Psoas muscle (tissue), 7 donors: ENCODE measurements at regions not wholly inside any gene's neighbourhood (a gene's known extent, or its start where the extent isn't known, plus 50 kb on each side); places are given as distances from the start of the nearest gene placed in this dataset.

Source experiments
- ATAC-seq, 4 donors: fragments of 200-7000 bp; cut with Tn5 transposase; one replicate each; pipeline ENCODE4 v1.9.1; 2020; ENCODE audit warnings: moderate library complexity in 3 of 4, mild to moderate bottlenecking in 2 of 4
- DNase-seq, 2 donors: peaks; one replicate each; pipeline ENCODE4 v3.0.0-alpha.2; 2020
- H3K27ac ChIP-seq: fragments of 200-600 bp; one replicate; pipeline ENCODE4 v1.8.0; 2022
- H3K27me3 ChIP-seq, 3 donors: fragments of 200-600 bp in 1 of 3; one replicate each; pipeline versions ENCODE4 v1.6.1 to v1.8.0; 2013 to 2022; ENCODE audit warnings: low read length in 2 of 3, mild to moderate bottlenecking in 2 of 3, moderate library complexity in 1 of 3; ENCODE audit not compliant: insufficient read depth in 3 of 3
- H3K36me3 ChIP-seq, 2 donors: fragments of 200-600 bp in 1 of 2; one replicate each; pipeline versions ENCODE4 v1.6.1 to v1.8.0; 2013 to 2022; ENCODE audit warnings: low read depth in 1 of 2, mild to moderate bottlenecking in 1 of 2, moderate library complexity in 1 of 2; ENCODE audit not compliant: insufficient read depth in 1 of 2
- H3K4me1 ChIP-seq: fragments of 200-600 bp; one replicate; pipeline ENCODE4 v1.8.0; 2022
- H3K4me3 ChIP-seq: fragments of 200-600 bp; one replicate; pipeline ENCODE4 v1.8.0; 2022; ENCODE audit warnings: mild to moderate bottlenecking
- H3K9me3 ChIP-seq: fragments of 200-600 bp; one replicate; pipeline ENCODE4 v1.8.0; 2022
- CTCF ChIP-seq: fragments of 200-600 bp; IDR thresholded peaks from one replicate; pipeline ENCODE4 v1.8.0; 2022; ENCODE audit warnings: antibody characterized with exemption
- WGBS, 3 donors: extraction: QIAGEN DNeasy Blood & Tissue Kit; methylation state at CpG; one replicate each; pipeline versions ENCODE4 v1.1.6 to v1.1.7; 2013; 5-methylcytosine and 5-hydroxymethylcytosine counted together
- intact Hi-C, 2 donors: fragments of 100-400 bp; cut with DNase I; formaldehyde crosslinking; loops; one replicate each; pipeline versions ENCODE4 v1.11.0 to v1.14.2; 2022
- donor health status: healthy with polysubstance abuse.
- donor health status: DM: no; HTN: no; CAD: no; lungs with moderate emphysema.
- donor health status: Bipolar disorder and iron deficiency.
- donor health status: healthy.
- donor health status: DM: yes; HTN: yes; CAD: no.
- donor health status: DM: no; HTN: no; CAD: no.
- donor health status: DM: yes; HTN: yes; CAD: no.

- ATAC-seq: no peak
- H3K27ac ChIP-seq: no peak overlapping the region
These were observed 111.6 kb downstream of the NEUROD6 start for GRCh38 chr7:31228957-31229356.

GRCh38 chr7:31214751-31215150 lies 125.8 kb downstream of the NEUROD6 start:
- Histone ChIP-seq H3K27ac (no peak overlapping the region), H3K36me3 (no peaks in the 10 kb centered on the region), H3K4me1 (no peaks in the 10 kb centered on the region), H3K27me3 (no peaks in the 10 kb centered on the region), H3K4me3 (no peak overlapping the region), H3K9me3 (no peaks in the 10 kb centered on the region)
- no peak for ATAC-seq
- TF ChIP-seq CTCF: no peak
- intact Hi-C loops: no loop called here
- no peak for DNase-seq
- WGBS, 3 donors: 93 to 96% (median 94%) methylated on average over 1 of the region's 1 CpG

More at GRCh38 chr7:31228957-31229356, 111.6 kb downstream of the NEUROD6 start:
- intact Hi-C loops: no loop called here
- Histone ChIP-seq H3K4me1 (no peaks in the 10 kb centered on the region), H3K4me3 (no peak overlapping the region), H3K9me3 (no peaks in the 10 kb centered on the region), H3K27me3 (peaks cover 0 to 1% (median 0%) of the 10 kb centered on the region in 3 donors), H3K36me3 (no peaks in the 10 kb centered on the region)
- DNase-seq: no peak
- whole genome bisulfite sequencing, 3 donors: 74 to 87% (median 86%) methylated on average over 6 of the region's 6 CpGs
- no peak for TF ChIP-seq CTCF

- no peak for DNase-seq
- Histone ChIP-seq H3K27me3 (no peaks in the 10 kb centered on the region), H3K36me3 (no peaks in the 10 kb centered on the region), H3K4me1 (no peaks in the 10 kb centered on the region), H3K9me3 (no peaks in the 10 kb centered on the region), H3K27ac (no peak overlapping the region), H3K4me3 (no peak overlapping the region)
- no peak for ATAC-seq
- intact Hi-C loops: no loop called here
- TF ChIP-seq CTCF: no peak
- 84 to 89% (median 87%) methylated on average over 1 of the region's 1 CpG for WGBS, 3 donors
These were observed 129.2 kb downstream of the NEUROD6 start for GRCh38 chr7:31211281-31211680.

GRCh38 chr7:31204071-31204470 lies 136.5 kb downstream of the NEUROD6 start:
- intact Hi-C loops: no loop called here
- no peak for TF ChIP-seq CTCF

GRCh38 chr7:31203551-31203950 lies 137.0 kb downstream of the NEUROD6 start:
- Histone ChIP-seq H3K27me3 (peaks cover 0 to 3% (median 0%) of the 10 kb centered on the region in 3 donors), H3K27ac (no peak overlapping the region), H3K4me1 (no peaks in the 10 kb centered on the region), H3K9me3 (no peaks in the 10 kb centered on the region), H3K4me3 (no peak overlapping the region), H3K36me3 (no peaks in the 10 kb centered on the region)
- no peak for TF ChIP-seq CTCF
- WGBS, 3 donors: 50 to 58% (median 56%) methylated on average over 2 of the region's 2 CpGs
- intact Hi-C loops: no loop called here
- DNase-seq (no peak), ATAC-seq (no peak)

More at GRCh38 chr7:31204071-31204470, 136.5 kb downstream of the NEUROD6 start:
- 30 to 42% (median 35%) methylated on average over 2 of the region's 2 CpGs for WGBS, 3 donors
- Histone ChIP-seq H3K4me3 (no peak overlapping the region), H3K36me3 (no peaks in the 10 kb centered on the region), H3K4me1 (no peaks in the 10 kb centered on the region), H3K9me3 (no peaks in the 10 kb centered on the region), H3K27ac (no peak overlapping the region), H3K27me3 (peaks cover 0 to 3% (median 0%) of the 10 kb centered on the region in 3 donors)
- DNase-seq: no peak
- no peak for ATAC-seq
